K562 (cell line): ENCODE measurements at regions not wholly inside any gene's neighbourhood (a gene's known extent, or its start where the extent isn't known, plus 50 kb on each side); places are given as distances from the start of the nearest gene placed in this dataset.

Experiments used
- HMG20B ChIP-seq: fragments of 250-450 bp; sonication (Bioruptor Pico); IDR thresholded peaks from 2 replicates; pipeline ENCODE4 v1.5.0; 2021; ENCODE audit warnings: mild to moderate bottlenecking
- KLF1 ChIP-seq: fragments of 450-650 bp; IDR thresholded peaks from 2 replicates; pipeline ENCODE4 v1.6.1; 2016; ENCODE audit warnings: missing genetic modification characterization, missing compliant biosample characterization
- SRSF9 ChIP-seq: fragments of 200-400 bp; formaldehyde crosslinking; IDR thresholded peaks from 2 replicates; pipeline ENCODE4 v1.6.1; 2017; ENCODE audit warnings: low read depth, low read length, borderline replicate concordance
- ZBTB11 ChIP-seq, 3 experiments: fragments of 200-800 bp in 1 of 3; fragments of 250-450 bp in 1 of 3; fragments of 450-650 bp in 1 of 3; sonication (Bioruptor Pico) in 1 of 3; sonication (Bioruptor generic) in 1 of 3; formaldehyde crosslinking in 1 of 3; IDR thresholded peaks; 2 replicates each; pipeline versions ENCODE4 v1.6.1 to v1.8.0; 2016 to 2022; ENCODE audit warnings: mild to moderate bottlenecking in 2 of 3, missing genetic modification characterization in 2 of 3, missing compliant biosample characterization in 1 of 3, moderate library complexity in 1 of 3
- TF ChIP-seq, protein P1 (sequence below), 2 experiments: fragments of 450-650 bp; IDR thresholded peaks; 2 replicates each; pipeline ENCODE4 v1.6.1; 2018; ENCODE audit warnings: mild to moderate bottlenecking in 2 of 2, low read depth in 1 of 2; ENCODE audit not compliant: partially characterized antibody in 2 of 2

DNA sequence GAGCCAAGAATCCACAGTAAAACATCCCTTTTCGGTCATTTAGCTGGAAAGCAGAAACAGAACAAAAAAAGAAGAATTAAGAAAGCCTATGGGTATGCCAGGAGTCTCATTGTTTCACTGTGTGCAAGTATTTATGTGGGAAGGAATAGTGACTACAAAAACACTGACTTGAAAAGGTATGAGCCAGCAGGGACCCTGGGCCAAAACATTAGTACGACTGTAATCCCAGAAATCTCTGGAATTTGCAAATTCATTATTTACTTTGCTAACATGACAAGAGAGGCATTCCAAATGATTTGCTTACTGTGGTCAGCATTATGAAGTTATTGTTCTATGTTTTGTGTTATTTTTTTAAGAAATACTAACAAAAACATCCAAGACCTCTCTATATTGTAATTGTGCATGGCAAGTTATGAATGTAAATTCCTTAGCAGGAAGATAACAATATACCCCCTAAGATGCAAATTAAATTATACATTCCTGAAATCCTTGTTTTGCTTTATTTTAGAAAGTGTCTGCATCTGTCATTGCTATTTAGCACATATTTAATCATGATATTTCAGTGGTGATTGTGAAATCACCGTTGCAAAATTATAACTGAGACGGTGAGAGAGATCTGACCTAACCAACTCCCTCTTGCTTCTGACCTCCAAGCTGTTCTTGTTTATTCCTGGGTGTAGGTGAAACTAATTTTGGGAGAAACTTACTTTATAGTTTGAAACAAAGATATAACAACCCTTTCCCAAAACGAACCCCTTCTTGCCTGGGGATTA lies 299.2 kb downstream of the ZPLD1 start (continued):
- TF ChIP-seq, protein P1, sequence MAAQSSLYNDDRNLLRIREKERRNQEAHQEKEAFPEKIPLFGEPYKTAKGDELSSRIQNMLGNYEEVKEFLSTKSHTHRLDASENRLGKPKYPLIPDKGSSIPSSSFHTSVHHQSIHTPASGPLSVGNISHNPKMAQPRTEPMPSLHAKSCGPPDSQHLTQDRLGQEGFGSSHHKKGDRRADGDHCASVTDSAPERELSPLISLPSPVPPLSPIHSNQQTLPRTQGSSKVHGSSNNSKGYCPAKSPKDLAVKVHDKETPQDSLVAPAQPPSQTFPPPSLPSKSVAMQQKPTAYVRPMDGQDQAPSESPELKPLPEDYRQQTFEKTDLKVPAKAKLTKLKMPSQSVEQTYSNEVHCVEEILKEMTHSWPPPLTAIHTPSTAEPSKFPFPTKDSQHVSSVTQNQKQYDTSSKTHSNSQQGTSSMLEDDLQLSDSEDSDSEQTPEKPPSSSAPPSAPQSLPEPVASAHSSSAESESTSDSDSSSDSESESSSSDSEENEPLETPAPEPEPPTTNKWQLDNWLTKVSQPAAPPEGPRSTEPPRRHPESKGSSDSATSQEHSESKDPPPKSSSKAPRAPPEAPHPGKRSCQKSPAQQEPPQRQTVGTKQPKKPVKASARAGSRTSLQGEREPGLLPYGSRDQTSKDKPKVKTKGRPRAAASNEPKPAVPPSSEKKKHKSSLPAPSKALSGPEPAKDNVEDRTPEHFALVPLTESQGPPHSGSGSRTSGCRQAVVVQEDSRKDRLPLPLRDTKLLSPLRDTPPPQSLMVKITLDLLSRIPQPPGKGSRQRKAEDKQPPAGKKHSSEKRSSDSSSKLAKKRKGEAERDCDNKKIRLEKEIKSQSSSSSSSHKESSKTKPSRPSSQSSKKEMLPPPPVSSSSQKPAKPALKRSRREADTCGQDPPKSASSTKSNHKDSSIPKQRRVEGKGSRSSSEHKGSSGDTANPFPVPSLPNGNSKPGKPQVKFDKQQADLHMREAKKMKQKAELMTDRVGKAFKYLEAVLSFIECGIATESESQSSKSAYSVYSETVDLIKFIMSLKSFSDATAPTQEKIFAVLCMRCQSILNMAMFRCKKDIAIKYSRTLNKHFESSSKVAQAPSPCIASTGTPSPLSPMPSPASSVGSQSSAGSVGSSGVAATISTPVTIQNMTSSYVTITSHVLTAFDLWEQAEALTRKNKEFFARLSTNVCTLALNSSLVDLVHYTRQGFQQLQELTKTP (IDR thresholded peaks at IDR 0.05; ENCODE audit: low read depth in 1 of 2, partially characterized antibody in 2 of 2) = no peak
- TF ChIP-seq SRSF9 (no peak), HMG20B (CRISPR knock-in tag) (no peak), ZBTB11 (CRISPR knock-in tag; IDR thresholded peaks at IDR 0.05) (no peak), KLF1 (tag) (no peak)
